Limb (tissue), 2 donors: ENCODE measurements at regions not wholly inside any gene's neighbourhood (a gene's known extent, or its start where the extent isn't known, plus 50 kb on each side); places are given as distances from the start of the nearest gene placed in this dataset.
"Not testable (repeated sequence)": the region's sequence is repeated elsewhere in the genome, so short reads cannot be mapped to it uniquely, and the experiment has no call there.

ENCODE experiments used
- DNase-seq, 2 donors: peaks; one replicate each; pipeline ENCODE4 v3.0.0-alpha.2; 2016; ENCODE audit errors: extremely low spot score in 2 of 2

- not testable (repeated sequence) for DNase-seq
These were observed 173.8 kb downstream of the GOLGA6L4 start for GRCh38 chr15:84409357-84409756.

GRCh38 chr15:84421513-84422181, 179.2 kb upstream of the ZSCAN2 start:
- not testable (repeated sequence) for DNase-seq

- peak in 1 of 2 donors; percentile 8 for DNase-seq
These were observed 175.5 kb upstream of the ZSCAN2 start for GRCh38 chr15:84425327-84425726.

DNA sequence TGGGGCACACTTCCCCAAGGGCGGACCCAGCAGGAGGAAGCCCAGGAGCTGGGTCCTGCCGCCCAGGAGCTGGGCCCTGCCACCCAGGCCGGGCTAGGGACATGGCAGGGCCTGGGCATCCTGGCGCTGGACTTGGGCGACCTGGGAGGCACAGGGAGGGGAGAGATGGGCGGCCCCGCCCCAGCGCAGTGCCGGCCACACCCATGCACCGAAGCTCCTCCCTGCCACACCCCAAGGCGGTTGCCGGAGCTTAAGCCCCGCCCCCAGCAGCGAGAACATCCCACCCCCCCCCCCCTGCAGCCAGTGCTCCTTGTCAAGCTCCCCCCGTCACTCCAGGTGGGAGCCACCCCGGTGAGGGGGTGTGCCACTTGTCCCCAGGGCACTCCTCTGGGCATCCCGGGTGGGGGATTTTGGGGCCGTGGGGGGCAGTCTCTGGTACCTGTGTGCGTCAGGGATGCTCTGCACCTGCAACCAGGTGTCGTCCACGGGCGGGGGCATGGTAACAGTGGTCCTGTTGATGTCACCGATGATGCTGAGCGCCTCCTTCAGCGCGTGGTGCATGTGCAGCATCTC, 127.4 kb upstream of the ZSCAN2 start:
- DNase-seq: not testable (repeated sequence)

DNA sequence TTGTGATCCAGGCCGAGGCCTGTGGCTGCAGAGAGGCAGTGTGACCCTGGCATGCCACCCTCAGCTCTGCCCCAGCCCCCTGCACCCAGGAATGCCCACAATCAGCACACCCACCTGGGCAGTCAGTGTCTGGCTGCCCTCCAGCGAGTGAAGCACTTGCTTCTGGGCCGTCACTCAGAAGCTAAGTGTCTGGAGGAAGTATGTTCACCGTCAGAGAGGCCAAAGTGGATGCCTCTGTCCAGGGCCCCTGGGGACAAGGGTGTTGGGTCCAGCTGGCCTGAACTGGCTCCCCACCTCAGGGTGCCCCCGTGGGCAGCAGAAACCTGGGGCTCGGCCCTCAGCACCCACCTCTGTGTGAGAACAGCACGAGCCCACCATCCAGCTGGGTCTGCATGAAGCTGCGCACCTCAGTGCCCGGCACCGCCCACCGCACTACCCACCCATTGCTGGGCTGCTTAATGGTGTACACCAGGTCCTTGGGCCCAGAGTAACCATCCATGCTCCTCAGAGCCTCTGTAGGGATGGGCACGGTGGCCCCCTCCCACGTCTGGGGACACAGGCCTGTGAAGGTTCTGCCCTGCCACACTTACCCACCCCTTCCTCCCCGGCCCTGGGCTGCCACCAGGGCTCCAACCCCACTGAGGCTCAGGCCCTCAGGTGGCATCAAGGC, 124.3 kb upstream of the ZSCAN2 start:
- DNase-seq: not testable (repeated sequence)

DNA sequence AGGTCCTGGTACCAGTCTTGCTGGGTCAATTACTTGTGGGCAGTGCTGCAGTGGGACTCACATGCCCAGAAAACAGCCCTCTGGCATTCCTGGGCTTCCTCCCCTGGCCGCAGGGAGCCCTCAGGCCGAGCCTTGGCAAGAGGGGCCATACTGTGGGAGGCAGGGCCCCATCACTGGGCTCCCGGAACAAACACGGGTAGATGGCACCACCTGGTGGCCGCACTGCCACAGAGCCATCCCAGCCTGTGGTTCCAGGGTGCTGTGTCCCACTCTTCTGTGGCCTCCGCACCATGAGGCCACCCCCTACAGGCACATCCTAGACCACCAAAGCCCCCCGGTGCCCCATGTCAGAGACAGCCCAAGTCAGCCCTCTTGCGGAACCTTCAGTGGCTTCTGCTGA, 123.3 kb upstream of the ZSCAN2 start:
- not testable (repeated sequence) for DNase-seq

DNA sequence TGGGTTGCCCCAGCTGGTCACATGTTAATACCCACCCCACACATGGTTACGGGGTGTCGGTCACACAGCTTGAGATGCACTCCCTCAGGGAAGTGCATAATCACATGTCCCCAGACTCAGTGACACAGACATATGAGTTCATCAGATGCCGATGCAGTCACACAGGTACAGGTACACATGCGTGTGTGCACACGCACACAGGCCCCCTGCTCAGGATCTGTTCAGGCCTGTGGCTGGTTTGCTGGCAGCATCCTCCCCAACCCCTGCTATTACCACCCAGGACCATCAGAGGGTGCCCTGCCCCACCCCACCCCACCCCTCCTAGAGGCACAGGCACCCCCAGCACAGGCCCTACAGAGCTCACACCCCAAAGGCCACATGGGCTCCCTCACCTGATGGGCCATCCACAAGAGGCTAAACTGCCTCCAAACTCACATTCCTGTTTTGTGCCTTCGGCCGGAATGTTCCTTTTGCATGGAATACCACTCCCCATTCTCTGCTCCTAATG, 120.6 kb upstream of the ZSCAN2 start:
- DNase-seq: not testable (repeated sequence)

- not testable (repeated sequence) for DNase-seq
These were observed 117.0 kb upstream of the ZSCAN2 start for GRCh38 chr15:84483859-84484258.

GRCh38 chr15:84500165-84500889, 100.5 kb upstream of the ZSCAN2 start:
- not testable (repeated sequence) for DNase-seq

DNA sequence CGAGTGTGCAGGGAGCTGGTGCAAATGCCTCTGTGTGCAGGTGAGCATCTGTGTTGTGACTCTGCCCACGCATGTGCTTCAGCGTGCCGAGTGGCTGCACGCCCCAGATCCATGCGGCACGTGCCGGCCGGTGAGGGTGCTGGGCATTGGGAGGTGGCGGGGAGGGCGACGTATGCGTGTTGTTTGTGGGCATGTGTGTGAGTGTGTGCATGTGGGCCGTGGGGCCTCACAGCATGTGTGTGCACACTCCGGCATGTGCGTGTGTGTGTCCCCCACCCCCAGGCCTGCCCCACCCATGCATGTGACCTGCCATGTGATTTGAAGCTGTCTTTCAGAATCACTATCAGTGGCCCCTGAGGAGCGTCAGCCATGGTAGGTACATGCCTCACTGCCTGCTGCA, 97.7 kb upstream of the ZSCAN2 start:
- not testable (repeated sequence) for DNase-seq

- DNase-seq: not testable (repeated sequence)
These were observed 95.3 kb upstream of the ZSCAN2 start for GRCh38 chr15:84505552-84505951.

GRCh38 chr15:84512324-84512723, 88.5 kb upstream of the ZSCAN2 start:
- DNase-seq: not testable (repeated sequence)

DNA sequence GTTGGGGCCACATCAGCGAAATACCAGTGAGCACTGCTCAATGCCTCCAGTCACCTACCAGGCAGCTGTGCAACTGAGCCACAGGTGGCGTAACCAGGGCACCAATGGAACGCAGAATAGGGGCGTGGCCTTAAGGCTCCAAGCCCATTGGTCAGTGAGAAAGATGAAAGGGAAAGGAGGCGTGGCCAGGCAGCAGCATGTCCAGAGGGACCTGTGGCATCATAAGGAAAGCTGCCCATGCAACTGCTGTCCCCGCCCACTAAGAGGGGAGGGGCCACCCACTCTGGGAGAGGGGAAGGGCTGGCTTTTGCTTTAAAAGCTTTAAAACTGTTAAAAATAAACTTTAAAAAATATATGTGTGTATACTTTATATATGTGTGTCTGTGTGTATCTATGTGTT, 84.0 kb upstream of the ZSCAN2 start:
- not testable (repeated sequence) for DNase-seq

DNA sequence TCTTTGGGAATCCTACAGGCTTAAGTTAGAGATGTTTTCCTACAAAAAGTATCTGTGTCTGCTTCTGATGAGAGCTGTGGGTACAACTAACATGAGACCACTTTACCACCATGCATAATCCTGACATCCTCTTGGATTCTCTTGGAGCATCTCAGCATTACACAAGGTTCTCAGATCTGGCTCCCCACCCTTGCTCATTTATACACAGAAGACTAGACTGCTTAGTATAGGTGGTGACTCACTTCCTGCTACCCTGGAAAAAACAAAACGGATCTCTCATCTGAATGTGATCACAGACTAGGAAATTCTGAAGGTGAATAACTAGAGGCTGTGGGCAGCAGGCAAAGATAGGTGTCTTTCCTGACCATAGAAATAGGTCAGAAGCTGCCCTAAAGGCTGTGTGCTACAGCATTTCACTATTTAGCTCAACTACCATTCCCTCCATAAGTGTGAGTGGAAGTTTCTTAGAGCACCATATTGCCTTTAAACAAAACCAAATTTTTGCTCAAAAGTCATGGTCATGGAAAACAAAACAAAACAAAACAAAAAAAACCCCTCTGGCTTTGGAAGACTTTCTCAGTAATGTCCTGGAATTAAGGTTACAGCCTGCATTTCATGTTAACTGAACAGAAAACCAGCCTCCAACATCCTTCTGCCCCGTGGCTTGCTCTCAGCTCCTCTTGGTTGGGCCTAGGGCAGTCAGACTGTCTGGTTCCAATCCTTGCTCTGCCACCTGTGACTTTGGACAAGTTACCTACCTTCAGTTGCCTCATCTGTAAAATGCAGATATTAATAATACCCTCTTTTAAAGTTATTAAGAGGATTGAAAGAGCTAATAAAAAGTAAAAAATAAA, 75.1 kb upstream of the ZSCAN2 start:
- DNase-seq: not testable (repeated sequence)

DNA sequence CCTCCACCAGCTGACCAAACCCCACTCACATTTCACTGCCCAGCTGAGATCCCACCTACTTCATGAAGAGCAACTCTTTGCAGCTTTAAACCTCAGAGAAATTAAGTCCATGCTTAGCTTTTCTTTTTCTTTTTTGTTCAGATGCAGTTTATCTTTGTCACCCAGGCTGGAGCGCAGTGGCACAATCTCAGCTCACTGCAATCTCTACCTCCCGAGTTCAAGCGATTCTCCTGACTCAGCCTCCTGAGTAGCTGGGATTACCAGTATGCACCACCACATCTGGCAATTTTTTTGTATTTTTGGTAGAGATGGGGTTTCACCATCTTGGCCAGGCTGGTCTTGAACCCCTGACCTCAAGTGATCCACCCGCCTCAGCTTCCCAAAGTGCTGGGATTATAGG, 70.1 kb upstream of the ZSCAN2 start:
- not testable (repeated sequence) for DNase-seq

- DNase-seq: not testable (repeated sequence)
These were observed 69.6 kb upstream of the ZSCAN2 start for GRCh38 chr15:84531223-84531622.

- DNase-seq: not testable (repeated sequence)
These were observed 69.0 kb upstream of the ZSCAN2 start for GRCh38 chr15:84531709-84532367.

DNA sequence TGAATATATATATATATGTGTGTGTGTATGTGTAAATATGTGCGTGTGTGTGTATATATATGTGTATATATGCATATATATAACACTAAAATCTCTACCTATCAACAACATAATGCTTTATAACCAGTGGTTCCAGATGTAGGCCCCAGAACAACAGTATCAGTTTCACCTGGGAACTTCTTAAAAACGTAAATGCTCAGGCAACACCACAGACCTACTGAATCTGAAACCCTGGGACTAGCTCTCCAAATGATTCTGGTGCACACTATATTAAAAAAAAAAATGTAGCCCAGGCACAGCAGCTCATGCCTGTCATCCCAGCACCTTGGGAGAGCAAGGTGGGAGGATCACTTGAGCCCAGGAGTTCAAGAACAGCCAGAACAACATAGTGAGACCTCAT, 67.1 kb upstream of the ZSCAN2 start:
- DNase-seq: not testable (repeated sequence)

GRCh38 chr15:84534561-84535235, 66.1 kb upstream of the ZSCAN2 start:
- not testable (repeated sequence) for DNase-seq

- DNase-seq: not testable (repeated sequence)
These were observed 64.6 kb upstream of the ZSCAN2 start for GRCh38 chr15:84536181-84536580.
